K562 (cell line): ENCODE measurements at regions not wholly inside any gene's neighbourhood (a gene's known extent, or its start where the extent isn't known, plus 50 kb on each side); places are given as distances from the start of the nearest gene placed in this dataset.

Experiments used
- ATAC-seq: fragments of 200-7000 bp; cut with Tn5 transposase; 3 replicates; pipeline ENCODE4 v1.9.1; 2020; ENCODE audit warnings: moderate library complexity
- BruUV-seq: library from RNA; stranded (reverse); fragments of 400-500 nt; replicated peaks from 2 replicates; lab custom pipeline; 2021; lab: Mats Ljungman, UMichigan
- CTCF ChIA-PET: fragments of 300-600 bp; formaldehyde crosslinking; extraction: SDS; loops from one replicate; lab custom pipeline; 2021; ENCODE audit warnings: low intra/inter-chr PET ratio; lab: Yijun Ruan, JAX
- POLR2A ChIA-PET: fragments of 300-600, 350-650 bp; sonication (Branson Sonifier 250); formaldehyde crosslinking; extraction: SDS; loops from one replicate; lab custom pipeline; 2021; ENCODE audit warnings: antibody characterized with exemption, inconsistent platforms; lab: Yijun Ruan, JAX
- DNase-seq, 4 experiments: peaks; one replicate each; pipeline versions ENCODE4 v3.0.0 to v3.0.0-alpha.2; 2011 to 2018; ENCODE audit warnings: low spot score in 3 of 4, mixed read lengths in 3 of 4; ENCODE audit errors: extremely low read depth in 1 of 4
- FAIRE-seq: peaks from 2 replicates; lab custom pipeline; 2011; peaks lifted over from hg19 to GRCh38; lab: Jason Lieb, UNC
- H2AFZ ChIP-seq: 2 replicates; pipeline ENCODE4 v1.6.0; 2011; ENCODE audit warnings: low read depth, low read length, control low read depth, inconsistent platforms
- H3K27ac ChIP-seq: fragments of 200-600 bp; 3 replicates; pipeline ENCODE4 v1.8.0; 2011; ENCODE audit warnings: low read depth, mild to moderate bottlenecking, control low read depth, inconsistent platforms, low read length, moderate library complexity, mixed read lengths; ENCODE audit errors: extremely low read depth
- H3K27me3 ChIP-seq, 2 experiments: fragments of 300-600 bp in 1 of 2; 2 replicates in 1 of 2; 3 replicates in 1 of 2; pipeline versions ENCODE4 v1.6.0 to v1.8.0; 2011; ENCODE audit warnings: inconsistent platforms in 2 of 2, low read length in 2 of 2, mild to moderate bottlenecking in 1 of 2, mixed read lengths in 1 of 2, moderate library complexity in 1 of 2; ENCODE audit not compliant: control insufficient read depth in 2 of 2, insufficient read depth in 2 of 2
- H3K36me3 ChIP-seq: fragments of 300-600 bp; 3 replicates; pipeline ENCODE4 v1.8.0; 2011; ENCODE audit warnings: mild to moderate bottlenecking, low read length, inconsistent platforms; ENCODE audit not compliant: control insufficient read depth, insufficient read depth
- H3K4me1 ChIP-seq, 2 experiments: fragments of 200-600 bp in 1 of 2; replicated peaks in 1 of 2; 2 replicates in 1 of 2; 3 replicates in 1 of 2; pipeline versions ENCODE4 v1.5.1 to v1.8.0; 2011; ENCODE audit warnings: inconsistent platforms in 2 of 2, low read length in 2 of 2, mild to moderate bottlenecking in 1 of 2, mixed read lengths in 1 of 2, moderate library complexity in 1 of 2; ENCODE audit not compliant: control insufficient read depth in 2 of 2, insufficient read depth in 2 of 2
- H3K4me2 ChIP-seq: 2 replicates; pipeline ENCODE4 v1.6.1; 2011; ENCODE audit warnings: low read length, control low read depth, inconsistent platforms, mixed read lengths; ENCODE audit not compliant: insufficient read depth
- H3K4me3 ChIP-seq: fragments of 200-600 bp; sonication (generic), shearing (Covaris generic); 2 replicates; pipeline ENCODE4 v1.5.1; 2016; ENCODE audit warnings: control low read depth, inconsistent platforms
- H3K79me2 ChIP-seq: fragments of 200-600 bp; 3 replicates; pipeline ENCODE4 v1.8.0; 2011; ENCODE audit warnings: low read length, inconsistent platforms; ENCODE audit not compliant: control insufficient read depth, insufficient read depth
- H3K9ac ChIP-seq, 2 experiments: 2 replicates each; pipeline versions ENCODE4 v1.6.0 to v1.6.1; 2011; ENCODE audit warnings: low read depth in 2 of 2, low read length in 2 of 2, control low read depth in 1 of 2, inconsistent platforms in 1 of 2, mild to moderate bottlenecking in 1 of 2, mixed read lengths in 1 of 2; ENCODE audit not compliant: insufficient read depth in 1 of 2
- H3K9me1 ChIP-seq: one replicate; pipeline ENCODE4 v1.6.0; 2011; ENCODE audit warnings: inconsistent platforms, mild to moderate bottlenecking, low read length, moderate library complexity; ENCODE audit not compliant: control insufficient read depth, insufficient read depth
- H3K9me3 ChIP-seq: replicated peaks from 2 replicates; pipeline ENCODE4 v1.5.1; 2011; ENCODE audit warnings: low read depth, low read length, inconsistent platforms; ENCODE audit not compliant: control insufficient read depth, insufficient read depth
- H4K20me1 ChIP-seq: replicated peaks from 2 replicates; pipeline ENCODE4 v1.6.1; 2011; ENCODE audit warnings: low read length, inconsistent platforms, mixed read lengths; ENCODE audit not compliant: control insufficient read depth, insufficient read depth
- C11orf30 ChIP-seq: fragments of 450-650 bp; IDR thresholded peaks from 2 replicates; pipeline ENCODE4 v1.6.1; 2016; ENCODE audit warnings: low read depth, mild to moderate bottlenecking
- CHD2 ChIP-seq: IDR thresholded peaks from 2 replicates; pipeline ENCODE4 v1.6.1; 2011; ENCODE audit warnings: low read depth, low read length
- DDX20 ChIP-seq: fragments of 450-650 bp; IDR thresholded peaks from 2 replicates; pipeline ENCODE4 v1.6.1; 2016; ENCODE audit warnings: missing genetic modification characterization, low read depth, mild to moderate bottlenecking, missing compliant biosample characterization, moderate library complexity
- HIVEP1 ChIP-seq: fragments of 250-450 bp; sonication (Bioruptor Pico); IDR thresholded peaks from 2 replicates; pipeline ENCODE4 v1.4.0; 2020; ENCODE audit warnings: mild to moderate bottlenecking
- IRF2 ChIP-seq: sonication (generic); formaldehyde crosslinking; IDR thresholded peaks from 2 replicates; pipeline ENCODE4 v1.8.1; 2022; ENCODE audit warnings: mild to moderate bottlenecking, missing genetic modification reagents
- PCBP1 ChIP-seq: fragments of 200-400 bp; formaldehyde crosslinking; IDR thresholded peaks from 2 replicates; pipeline ENCODE4 v1.6.1; 2018; ENCODE audit warnings: mild to moderate bottlenecking, low read depth, low read length; ENCODE audit not compliant: poor library complexity, severe bottlenecking
- PRMT5 ChIP-seq: sonication (generic); formaldehyde crosslinking; IDR thresholded peaks from 2 replicates; pipeline ENCODE4 v1.5.0; 2020; ENCODE audit warnings: missing genetic modification reagents
- SETDB1 ChIP-seq: IDR thresholded peaks from one replicate; pipeline ENCODE4 v1.6.1; 2012; ENCODE audit warnings: low read length, control low read depth, inconsistent platforms
- SMC3 ChIP-seq: conservative IDR thresholded peaks from 2 replicates; pipeline ENCODE4 v1.6.1; 2011; ENCODE audit warnings: low read depth, low read length, improper control_type of control experiment; ENCODE audit not compliant: insufficient read depth
- TCF7L2 ChIP-seq: fragments of 150-350 bp; IDR thresholded peaks from 2 replicates; pipeline ENCODE4 v1.6.1; 2016; ENCODE audit warnings: low read depth, mild to moderate bottlenecking, low read length, moderate library complexity
- ZEB2 ChIP-seq: fragments of 450-650 bp; IDR thresholded peaks from 2 replicates; pipeline ENCODE4 v1.6.1; 2016
- ZNF263 ChIP-seq: sonication (generic); formaldehyde crosslinking; IDR thresholded peaks from 2 replicates; pipeline ENCODE4 v1.8.0; 2022; ENCODE audit warnings: mild to moderate bottlenecking, missing genetic modification reagents, borderline replicate concordance
- ZNF778 ChIP-seq: fragments of 450-650 bp; formaldehyde crosslinking; IDR thresholded peaks from 2 replicates; pipeline ENCODE4 v1.4.0; 2020; ENCODE audit warnings: mild to moderate bottlenecking, moderate library complexity
- WGBS: fragments of 100-300 bp; shearing (Covaris generic); methylation state at CpG from one replicate; pipeline ENCODE4 v1.1.6; 2016; ENCODE audit warnings: low coverage, mixed read lengths; ENCODE audit not compliant: insufficient coverage; ENCODE audit errors: missing lambda C conversion rate; 5-methylcytosine and 5-hydroxymethylcytosine counted together
- in situ Hi-C: fragments of 300-500 bp; cut with MboI; formaldehyde crosslinking; loops from 4 replicates; pipeline ENCODE4 v1.15.0; 2018; ENCODE audit warnings: inconsistent platforms, mixed read lengths
- intact Hi-C: fragments of 100-400 bp; cut with micrococcal nuclease; formaldehyde crosslinking; loops from 2 replicates; pipeline ENCODE4 v1.14.2; 2022
- TF ChIP-seq, protein P1 (sequence below), 3 experiments: IDR thresholded peaks in 2 of 3; conservative IDR thresholded peaks in 1 of 3; 2 replicates each; pipeline ENCODE4 v1.5.1; 2011 to 2012; ENCODE audit warnings: low read length in 3 of 3, mild to moderate bottlenecking in 3 of 3, control low read depth in 2 of 3, improper control_type of control experiment in 1 of 3, inconsistent platforms in 1 of 3, low read depth in 1 of 3, mixed read lengths in 1 of 3, moderate library complexity in 1 of 3; ENCODE audit not compliant: insufficient read depth in 2 of 3
- TF ChIP-seq, protein P2 (sequence below): fragments of 450-650 bp; IDR thresholded peaks from 2 replicates; pipeline ENCODE4 v1.6.1; 2016; ENCODE audit warnings: mild to moderate bottlenecking
- TF ChIP-seq, protein P3 (sequence below): fragments of 250-450 bp; sonication (Bioruptor Pico); IDR thresholded peaks from 2 replicates; pipeline ENCODE4 v1.8.0; 2022; ENCODE audit warnings: moderate library complexity, mild to moderate bottlenecking, inconsistent platforms

GRCh38 chr1:29698033-29698432 is 461.7 kb downstream of the PTPRU start (continued):
- peak; percentile 78 for TF ChIP-seq SMC3
- TF ChIP-seq, protein P1, sequence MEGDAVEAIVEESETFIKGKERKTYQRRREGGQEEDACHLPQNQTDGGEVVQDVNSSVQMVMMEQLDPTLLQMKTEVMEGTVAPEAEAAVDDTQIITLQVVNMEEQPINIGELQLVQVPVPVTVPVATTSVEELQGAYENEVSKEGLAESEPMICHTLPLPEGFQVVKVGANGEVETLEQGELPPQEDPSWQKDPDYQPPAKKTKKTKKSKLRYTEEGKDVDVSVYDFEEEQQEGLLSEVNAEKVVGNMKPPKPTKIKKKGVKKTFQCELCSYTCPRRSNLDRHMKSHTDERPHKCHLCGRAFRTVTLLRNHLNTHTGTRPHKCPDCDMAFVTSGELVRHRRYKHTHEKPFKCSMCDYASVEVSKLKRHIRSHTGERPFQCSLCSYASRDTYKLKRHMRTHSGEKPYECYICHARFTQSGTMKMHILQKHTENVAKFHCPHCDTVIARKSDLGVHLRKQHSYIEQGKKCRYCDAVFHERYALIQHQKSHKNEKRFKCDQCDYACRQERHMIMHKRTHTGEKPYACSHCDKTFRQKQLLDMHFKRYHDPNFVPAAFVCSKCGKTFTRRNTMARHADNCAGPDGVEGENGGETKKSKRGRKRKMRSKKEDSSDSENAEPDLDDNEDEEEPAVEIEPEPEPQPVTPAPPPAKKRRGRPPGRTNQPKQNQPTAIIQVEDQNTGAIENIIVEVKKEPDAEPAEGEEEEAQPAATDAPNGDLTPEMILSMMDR (IDR thresholded peaks at IDR 0.05 in 2 of 3, conservative IDR thresholded peaks at IDR 0.05 in 1 of 3; ENCODE audit: insufficient read depth in 2 of 3, low read depth in 1 of 3, low read length in 3 of 3), result peak; percentile 68 to 94 (median 83)
- TF ChIP-seq ZNF263 (CRISPR knock-in tag), result peak; percentile 65

GRCh38 chr1:29697391-29697780 is 461.1 kb downstream of the PTPRU start:
- Histone ChIP-seq H3K27ac (no peak overlapping the region), H3K79me2 (no peaks in the 10 kb centered on the region), H2AFZ (no peak overlapping the region), H3K9ac (0 out of 4 replicates have a peak overlapping the region, but pooled peaks of 1 of the 2 experiments have one; percentile 23), H3K4me3 (no peak overlapping the region), H3K9me1 (no peaks in the 10 kb centered on the region), H3K9me3 (no peaks in the 10 kb centered on the region), H3K27me3 (peaks cover 0 to 25% of the 10 kb centered on the region in 2 experiments; a peak in 2 of 5 replicates), H3K4me2 (no peak overlapping the region), H4K20me1 (peaks cover 4% of the 10 kb centered on the region; the same call in 1 of the 2 replicates), H3K4me1 (no peaks in the 10 kb centered on the region), H3K36me3 (no peaks in the 10 kb centered on the region)
- ATAC-seq (no peak), FAIRE-seq (no peak), DNase-seq (no peak)
- TF ChIP-seq CHD2 (no peak), PRMT5 (CRISPR knock-in tag) (no peak), SETDB1 (no peak), PCBP1 (no peak), HIVEP1 (CRISPR knock-in tag) (no peak), ZNF778 (no peak), IRF2 (CRISPR knock-in tag) (no peak), C11orf30 (no peak), ZEB2 (no peak), TCF7L2 (no peak), DDX20 (tag) (no peak)
- TF ChIP-seq, protein P2, sequence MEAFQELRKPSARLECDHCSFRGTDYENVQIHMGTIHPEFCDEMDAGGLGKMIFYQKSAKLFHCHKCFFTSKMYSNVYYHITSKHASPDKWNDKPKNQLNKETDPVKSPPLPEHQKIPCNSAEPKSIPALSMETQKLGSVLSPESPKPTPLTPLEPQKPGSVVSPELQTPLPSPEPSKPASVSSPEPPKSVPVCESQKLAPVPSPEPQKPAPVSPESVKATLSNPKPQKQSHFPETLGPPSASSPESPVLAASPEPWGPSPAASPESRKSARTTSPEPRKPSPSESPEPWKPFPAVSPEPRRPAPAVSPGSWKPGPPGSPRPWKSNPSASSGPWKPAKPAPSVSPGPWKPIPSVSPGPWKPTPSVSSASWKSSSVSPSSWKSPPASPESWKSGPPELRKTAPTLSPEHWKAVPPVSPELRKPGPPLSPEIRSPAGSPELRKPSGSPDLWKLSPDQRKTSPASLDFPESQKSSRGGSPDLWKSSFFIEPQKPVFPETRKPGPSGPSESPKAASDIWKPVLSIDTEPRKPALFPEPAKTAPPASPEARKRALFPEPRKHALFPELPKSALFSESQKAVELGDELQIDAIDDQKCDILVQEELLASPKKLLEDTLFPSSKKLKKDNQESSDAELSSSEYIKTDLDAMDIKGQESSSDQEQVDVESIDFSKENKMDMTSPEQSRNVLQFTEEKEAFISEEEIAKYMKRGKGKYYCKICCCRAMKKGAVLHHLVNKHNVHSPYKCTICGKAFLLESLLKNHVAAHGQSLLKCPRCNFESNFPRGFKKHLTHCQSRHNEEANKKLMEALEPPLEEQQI, result no peak
- TF ChIP-seq, protein P3, sequence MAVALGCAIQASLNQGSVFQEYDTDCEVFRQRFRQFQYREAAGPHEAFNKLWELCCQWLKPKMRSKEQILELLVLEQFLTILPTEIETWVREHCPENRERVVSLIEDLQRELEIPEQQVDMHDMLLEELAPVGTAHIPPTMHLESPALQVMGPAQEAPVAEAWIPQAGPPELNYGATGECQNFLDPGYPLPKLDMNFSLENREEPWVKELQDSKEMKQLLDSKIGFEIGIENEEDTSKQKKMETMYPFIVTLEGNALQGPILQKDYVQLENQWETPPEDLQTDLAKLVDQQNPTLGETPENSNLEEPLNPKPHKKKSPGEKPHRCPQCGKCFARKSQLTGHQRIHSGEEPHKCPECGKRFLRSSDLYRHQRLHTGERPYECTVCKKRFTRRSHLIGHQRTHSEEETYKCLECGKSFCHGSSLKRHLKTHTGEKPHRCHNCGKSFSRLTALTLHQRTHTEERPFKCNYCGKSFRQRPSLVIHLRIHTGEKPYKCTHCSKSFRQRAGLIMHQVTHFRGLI, result no peak
- in situ Hi-C loops, result no loop called here
- no TSS peak for BruUV-seq
- 2% methylated on average over 10 of the region's 10 CpGs for WGBS
- POLR2A ChIA-PET, result interaction anchor here (1.2 kb wide), 1 partner anchor 9 kb away, joined by 4 read pairs; no protein-coding TSS in a partner anchor
- CTCF ChIA-PET, result interaction anchor here (0.6 to 1.1 kb wide), 2 partner anchors 417 to 711 kb away, joined by 3 to 5 read pairs; no protein-coding TSS in a partner anchor
- intact Hi-C loops, result loop anchor here (10.0 kb wide), 1 partner anchor 1007 kb away; no protein-coding TSS in a partner anchor
